ENCODE measurements at regions not wholly inside any gene's neighbourhood (a gene's known extent, or its start where the extent isn't known, plus 50 kb on each side); places are given as distances from the start of the nearest gene placed in this dataset.
A peak's percentile ranks its signal among the peaks of the same experiment; 100 is the strongest.

DNA sequence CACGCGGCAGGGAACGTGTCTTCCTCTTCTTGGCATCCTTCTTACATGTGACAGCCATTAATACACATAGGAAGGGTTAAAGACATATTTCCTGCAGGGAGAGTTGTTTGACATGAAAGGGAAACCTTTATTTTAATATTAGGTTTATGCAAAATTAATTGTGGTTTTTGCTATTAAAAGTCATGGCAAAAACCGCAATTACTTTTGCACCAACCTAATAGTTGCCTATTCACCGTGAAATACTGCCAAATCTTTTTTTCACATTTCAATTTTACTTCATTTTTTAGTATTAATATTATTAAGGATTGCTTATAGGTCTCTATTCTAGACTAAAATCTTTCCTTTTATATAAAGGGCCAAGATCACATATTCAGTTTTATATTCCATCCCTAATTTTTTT, 230.4 kb upstream of the PITX2 start:
- no peaks in the 10 kb centered on the region for H3K36me3 ChIP-seq
- no peak overlapping the region for H3K27ac ChIP-seq
- ATAC-seq = no peak
- DNase-seq = no peak
- TF ChIP-seq POLR2A (IDR thresholded peaks at IDR 0.05) = no peak
- TF ChIP-seq, protein P1, sequence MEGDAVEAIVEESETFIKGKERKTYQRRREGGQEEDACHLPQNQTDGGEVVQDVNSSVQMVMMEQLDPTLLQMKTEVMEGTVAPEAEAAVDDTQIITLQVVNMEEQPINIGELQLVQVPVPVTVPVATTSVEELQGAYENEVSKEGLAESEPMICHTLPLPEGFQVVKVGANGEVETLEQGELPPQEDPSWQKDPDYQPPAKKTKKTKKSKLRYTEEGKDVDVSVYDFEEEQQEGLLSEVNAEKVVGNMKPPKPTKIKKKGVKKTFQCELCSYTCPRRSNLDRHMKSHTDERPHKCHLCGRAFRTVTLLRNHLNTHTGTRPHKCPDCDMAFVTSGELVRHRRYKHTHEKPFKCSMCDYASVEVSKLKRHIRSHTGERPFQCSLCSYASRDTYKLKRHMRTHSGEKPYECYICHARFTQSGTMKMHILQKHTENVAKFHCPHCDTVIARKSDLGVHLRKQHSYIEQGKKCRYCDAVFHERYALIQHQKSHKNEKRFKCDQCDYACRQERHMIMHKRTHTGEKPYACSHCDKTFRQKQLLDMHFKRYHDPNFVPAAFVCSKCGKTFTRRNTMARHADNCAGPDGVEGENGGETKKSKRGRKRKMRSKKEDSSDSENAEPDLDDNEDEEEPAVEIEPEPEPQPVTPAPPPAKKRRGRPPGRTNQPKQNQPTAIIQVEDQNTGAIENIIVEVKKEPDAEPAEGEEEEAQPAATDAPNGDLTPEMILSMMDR (IDR thresholded peaks at IDR 0.05 in 4 of 5, conservative IDR thresholded peaks at IDR 0.05 in 1 of 5) = no peak
- no peak overlapping the region for H3K4me3 ChIP-seq
- H3K4me1 ChIP-seq = peaks cover 37 to 48% of the 10 kb centered on the region in 2 donors
- in situ Hi-C loops (cut with MboI; ENCODE audit: low sequenced_read_pairs in 4 of 4) (no loop called here), intact Hi-C loops (cut with DNase I; ENCODE audit: low total_unique reads) (loop anchor here (5.0 kb wide), 1 partner anchor 231 kb away; the partner anchor contains the start of gene PITX2)
- no peaks in the 10 kb centered on the region for H3K27me3 ChIP-seq
- no peaks in the 10 kb centered on the region for H3K9me3 ChIP-seq

- in situ Hi-C loops (cut with MboI; ENCODE audit: low sequenced_read_pairs in 4 of 4) (no loop called here), intact Hi-C loops (cut with DNase I; ENCODE audit: low total_unique reads) (loop anchor here (5.0 kb wide), 1 partner anchor 232 kb away; the partner anchor contains the start of gene PITX2)
- Histone ChIP-seq H3K4me1 (peaks cover 33 to 40% of the 10 kb centered on the region in 2 donors), H3K4me3 (no peak overlapping the region), H3K36me3 (no peaks in the 10 kb centered on the region), H3K27ac (peak overlapping the region in 2 of 4 donors; percentile 45 to 62), H3K9me3 (no peaks in the 10 kb centered on the region), H3K27me3 (no peaks in the 10 kb centered on the region)
- peak in 1 of 2 donors; percentile 44 for DNase-seq
- TF ChIP-seq POLR2A (IDR thresholded peaks at IDR 0.05) = no peak
- TF ChIP-seq, protein P1 (IDR thresholded peaks at IDR 0.05 in 4 of 5, conservative IDR thresholded peaks at IDR 0.05 in 1 of 5) = no peak
- peak in 1 of 2 donors; percentile 48 for ATAC-seq
These were observed 231.3 kb upstream of the PITX2 start for GRCh38 chr4:110854021-110854678.

- no peaks in the 10 kb centered on the region for H3K36me3 ChIP-seq
- TF ChIP-seq, protein P1 (IDR thresholded peaks at IDR 0.05 in 4 of 5, conservative IDR thresholded peaks at IDR 0.05 in 1 of 5) = no peak
- no peak for TF ChIP-seq POLR2A (IDR thresholded peaks at IDR 0.05)
- ATAC-seq (no peak), DNase-seq (no peak)
- H3K9me3 ChIP-seq = no peaks in the 10 kb centered on the region
- intact Hi-C loops (cut with DNase I; ENCODE audit: low total_unique reads) (no loop called here), in situ Hi-C loops (cut with MboI; ENCODE audit: low sequenced_read_pairs in 4 of 4) (no loop called here)
- peaks cover 0 to 7% of the 10 kb centered on the region in 2 donors for H3K4me1 ChIP-seq
- no peaks in the 10 kb centered on the region for H3K27me3 ChIP-seq
- H3K27ac ChIP-seq = no peak overlapping the region
- H3K4me3 ChIP-seq = no peak overlapping the region
These were observed 237.2 kb upstream of the PITX2 start for GRCh38 chr4:110860125-110860524.

DNA sequence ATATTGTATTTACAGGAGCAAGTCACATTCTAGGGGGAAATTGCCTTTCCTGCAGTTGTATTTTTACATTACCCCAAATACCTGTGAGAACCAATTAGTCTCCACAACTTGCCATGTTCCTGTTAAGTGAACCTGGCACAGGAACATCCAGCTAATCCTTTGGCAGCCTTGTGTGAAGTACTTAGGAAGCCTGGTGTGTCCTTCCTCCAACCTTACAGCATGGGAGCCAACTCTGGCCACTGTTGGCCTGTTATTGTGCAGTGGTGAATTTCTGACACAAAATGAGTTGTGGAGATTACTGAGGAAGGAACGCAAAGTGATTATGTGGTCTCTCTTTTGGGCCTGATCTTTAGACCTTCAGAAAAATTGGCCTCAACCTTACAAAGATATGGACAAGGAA, 238.0 kb upstream of the PITX2 start:
- in situ Hi-C loops (cut with MboI; ENCODE audit: low sequenced_read_pairs in 4 of 4) = no loop called here

More for the DNA sequence above, 238.0 kb upstream of the PITX2 start:
- DNase-seq (peak in 1 of 2 donors; percentile 9), ATAC-seq (peak in 1 of 2 donors; percentile 78)
- Histone ChIP-seq H3K36me3 (no peaks in the 10 kb centered on the region), H3K27ac (no peak overlapping the region), H3K4me1 (peaks cover 0 to 7% of the 10 kb centered on the region in 2 donors), H3K27me3 (no peaks in the 10 kb centered on the region), H3K4me3 (no peak overlapping the region), H3K9me3 (no peaks in the 10 kb centered on the region)
- intact Hi-C loops (cut with DNase I; ENCODE audit: low total_unique reads) = no loop called here
- TF ChIP-seq, protein P1 (IDR thresholded peaks at IDR 0.05 in 4 of 5, conservative IDR thresholded peaks at IDR 0.05 in 1 of 5) = no peak
- no peak for TF ChIP-seq POLR2A (IDR thresholded peaks at IDR 0.05)
